ENCODE measurements at regions not wholly inside any gene's neighbourhood (a gene's known extent, or its start where the extent isn't known, plus 50 kb on each side); places are given as distances from the start of the nearest gene placed in this dataset.

DNA sequence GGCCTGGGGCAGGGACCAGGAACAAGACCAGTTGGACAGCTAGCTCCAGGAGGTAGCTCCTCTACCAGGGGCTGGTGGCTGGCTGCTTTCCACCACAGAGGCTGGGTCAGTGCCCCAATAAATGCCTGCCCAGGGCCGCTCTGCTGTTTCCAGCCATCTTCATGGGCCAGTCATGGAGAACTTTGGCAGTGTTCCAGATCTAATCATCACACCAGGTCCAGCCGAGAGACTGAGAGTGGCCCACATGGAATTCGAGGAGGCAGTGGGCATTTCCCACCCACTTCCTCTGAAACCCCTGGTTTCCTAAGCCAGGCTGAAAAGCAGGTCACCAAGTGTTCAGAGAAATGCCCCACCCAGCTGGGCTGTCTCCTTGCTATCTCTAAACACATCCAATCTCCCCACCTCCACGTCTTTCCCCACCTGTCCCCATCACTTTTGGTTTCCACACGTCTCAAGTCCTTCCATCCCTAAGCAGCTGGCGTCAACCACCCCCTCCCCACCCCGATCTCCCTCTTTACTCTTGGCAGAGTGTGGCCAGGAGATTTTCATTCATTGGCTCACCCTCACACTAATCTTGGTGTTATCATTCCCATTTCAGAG is 190.0 kb upstream of the LINGO1 start:
- TF ChIP-seq POLR2A (IDR thresholded peaks at IDR 0.05; ENCODE audit: low read length) (no peak), GATA1 (IDR thresholded peaks at IDR 0.05; ENCODE audit: low read depth, low read length) (no peak)
